Caco-2 (cell line): ENCODE measurements at regions not wholly inside any gene's neighbourhood (a gene's known extent, or its start where the extent isn't known, plus 50 kb on each side); places are given as distances from the start of the nearest gene placed in this dataset.

ENCODE experiments used
- BruUV-seq: library from RNA; stranded (reverse); fragments of 400-500 nt; replicated peaks from 2 replicates; lab custom pipeline; 2021; lab: Mats Ljungman, UMichigan
- CTCF ChIA-PET: fragments of 300-600 bp; sonication (Branson Sonifier 250); formaldehyde crosslinking; loops from one replicate; lab custom pipeline; 2022; ENCODE audit warnings: antibody characterized with exemption; lab: Charles Lee
- POLR2A ChIA-PET: fragments of 300-600 bp; sonication (Branson Sonifier 250); formaldehyde crosslinking; loops from one replicate; lab custom pipeline; 2022; ENCODE audit warnings: antibody characterized with exemption; lab: Charles Lee
- DNase-seq, 2 experiments: peaks; one replicate each; pipeline versions ENCODE4 v3.0.0 to v3.0.0-alpha.2; 2020 to 2022
- H3K27me3 ChIP-seq: replicated peaks from 2 replicates; pipeline ENCODE4 v1.6.0; 2011; ENCODE audit warnings: low read length; ENCODE audit not compliant: control insufficient read depth, insufficient read depth
- H3K36me3 ChIP-seq: 2 replicates; pipeline ENCODE4 v1.5.1; 2011; ENCODE audit warnings: low read length; ENCODE audit not compliant: control insufficient read depth, insufficient read depth
- H3K4me1 ChIP-seq: fragments of 250-450 bp; sonication (Bioruptor Pico); 2 replicates; pipeline ENCODE4 v1.5.1; 2020; ENCODE audit warnings: mild to moderate bottlenecking
- H3K4me3 ChIP-seq: 2 replicates; pipeline ENCODE4 v1.5.1; 2011; ENCODE audit warnings: low read depth, mild to moderate bottlenecking, control low read depth, low read length
- H3K9me3 ChIP-seq: fragments of 250-450 bp; sonication (Bioruptor Pico); 2 replicates; pipeline ENCODE4 v1.5.1; 2020; ENCODE audit warnings: mild to moderate bottlenecking, moderate library complexity
- H3K27ac Mint-ChIP-seq: one replicate; pipeline ENCODE4 v1.8.0; 2022; ENCODE audit warnings: mixed read lengths; ENCODE audit not compliant: unreplicated experiment
- H3K27me3 Mint-ChIP-seq: one replicate; pipeline ENCODE4 v1.8.0; 2022; ENCODE audit warnings: mixed read lengths; ENCODE audit not compliant: insufficient read depth, unreplicated experiment
- H3K36me3 Mint-ChIP-seq: one replicate; pipeline ENCODE4 v1.8.0; 2022; ENCODE audit warnings: mild to moderate bottlenecking, mixed read lengths; ENCODE audit not compliant: insufficient read depth, unreplicated experiment
- H3K4me1 Mint-ChIP-seq: one replicate; pipeline ENCODE4 v1.8.0; 2022; ENCODE audit warnings: low read depth, mixed read lengths; ENCODE audit not compliant: unreplicated experiment
- H3K4me3 Mint-ChIP-seq: one replicate; pipeline ENCODE4 v1.8.0; 2022; ENCODE audit warnings: mild to moderate bottlenecking, moderate library complexity, mixed read lengths; ENCODE audit not compliant: unreplicated experiment
- H3K9me3 Mint-ChIP-seq: one replicate; pipeline ENCODE4 v1.8.0; 2022; ENCODE audit warnings: mixed read lengths; ENCODE audit not compliant: unreplicated experiment
- intact Hi-C: fragments of 100-400 bp; cut with micrococcal nuclease; formaldehyde crosslinking; loops from one replicate; pipeline ENCODE4 v1.10.0; 2022; ENCODE audit not compliant: unreplicated experiment
- TF ChIP-seq, protein P1 (sequence below), 2 experiments: fragments of 200-600 bp in 1 of 2; IDR thresholded peaks; 1 replicate in 1 of 2; 2 replicates in 1 of 2; pipeline versions ENCODE4 v1.5.1 to v1.8.0; 2011 to 2022; ENCODE audit warnings: antibody characterized with exemption in 1 of 2, control low read depth in 1 of 2, inconsistent platforms in 1 of 2, low read depth in 1 of 2, low read length in 1 of 2, mild to moderate bottlenecking in 1 of 2, moderate library complexity in 1 of 2; ENCODE audit not compliant: insufficient read depth in 1 of 2, severe bottlenecking in 1 of 2, unreplicated experiment in 1 of 2

DNA sequence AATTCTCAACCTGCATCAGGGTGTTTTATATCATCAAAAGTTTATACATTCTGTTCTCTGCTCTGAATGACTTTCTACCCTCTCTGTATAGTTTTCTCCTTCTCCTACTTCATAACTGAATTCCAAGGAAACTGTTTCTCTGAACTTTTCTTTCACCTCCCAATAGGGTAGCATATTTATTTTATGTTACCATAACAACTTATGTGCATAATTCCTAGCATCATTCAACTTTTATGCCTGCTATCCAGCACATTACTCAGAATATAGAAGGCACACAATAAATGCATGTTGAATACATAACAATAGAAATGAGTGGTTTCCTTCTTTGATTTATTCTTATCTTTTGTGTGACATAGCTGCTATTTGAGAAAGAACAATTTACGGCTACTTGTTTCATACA is 2385.0 kb downstream of the PCDH9 start:
- Histone ChIP-seq H3K9me3 (no peaks in the 10 kb centered on the region), H3K36me3 (no peaks in the 10 kb centered on the region), H3K27me3 (no peaks in the 10 kb centered on the region), H3K4me3 (no peak overlapping the region), H3K4me1 (peaks cover 27% of the 10 kb centered on the region)
- H3K9me3 Mint-ChIP-seq = no peaks in the 10 kb centered on the region
- BruUV-seq = no TSS peak
- no peak overlapping the region for H3K4me3 Mint-ChIP-seq
- no peaks in the 10 kb centered on the region for H3K36me3 Mint-ChIP-seq
- intact Hi-C loops = no loop called here
- H3K27ac Mint-ChIP-seq = no peak overlapping the region
- ChIA-PET POLR2A (no interaction called here), CTCF (no interaction called here)
- no peak for DNase-seq
- peaks cover 21% of the 10 kb centered on the region for H3K4me1 Mint-ChIP-seq
- H3K27me3 Mint-ChIP-seq = no peaks in the 10 kb centered on the region
- TF ChIP-seq, protein P1, sequence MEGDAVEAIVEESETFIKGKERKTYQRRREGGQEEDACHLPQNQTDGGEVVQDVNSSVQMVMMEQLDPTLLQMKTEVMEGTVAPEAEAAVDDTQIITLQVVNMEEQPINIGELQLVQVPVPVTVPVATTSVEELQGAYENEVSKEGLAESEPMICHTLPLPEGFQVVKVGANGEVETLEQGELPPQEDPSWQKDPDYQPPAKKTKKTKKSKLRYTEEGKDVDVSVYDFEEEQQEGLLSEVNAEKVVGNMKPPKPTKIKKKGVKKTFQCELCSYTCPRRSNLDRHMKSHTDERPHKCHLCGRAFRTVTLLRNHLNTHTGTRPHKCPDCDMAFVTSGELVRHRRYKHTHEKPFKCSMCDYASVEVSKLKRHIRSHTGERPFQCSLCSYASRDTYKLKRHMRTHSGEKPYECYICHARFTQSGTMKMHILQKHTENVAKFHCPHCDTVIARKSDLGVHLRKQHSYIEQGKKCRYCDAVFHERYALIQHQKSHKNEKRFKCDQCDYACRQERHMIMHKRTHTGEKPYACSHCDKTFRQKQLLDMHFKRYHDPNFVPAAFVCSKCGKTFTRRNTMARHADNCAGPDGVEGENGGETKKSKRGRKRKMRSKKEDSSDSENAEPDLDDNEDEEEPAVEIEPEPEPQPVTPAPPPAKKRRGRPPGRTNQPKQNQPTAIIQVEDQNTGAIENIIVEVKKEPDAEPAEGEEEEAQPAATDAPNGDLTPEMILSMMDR (IDR thresholded peaks at IDR 0.05; ENCODE audit: insufficient read depth in 1 of 2, low read depth in 1 of 2, low read length in 1 of 2, severe bottlenecking in 1 of 2, unreplicated experiment in 1 of 2) = no peak

GRCh38 chr13:64819081-64819480 is 2411.1 kb downstream of the PCDH9 start:
- BruUV-seq = no TSS peak
- H3K27me3 ChIP-seq = no peaks in the 10 kb centered on the region
- POLR2A ChIA-PET = no interaction called here
- H3K36me3 Mint-ChIP-seq = no peaks in the 10 kb centered on the region
- H3K27ac Mint-ChIP-seq = no peak overlapping the region
- no peaks in the 10 kb centered on the region for H3K27me3 Mint-ChIP-seq
- peaks cover 10% of the 10 kb centered on the region for H3K9me3 Mint-ChIP-seq
- H3K4me3 ChIP-seq = no peak overlapping the region
- H3K4me1 Mint-ChIP-seq = no peaks in the 10 kb centered on the region
- DNase-seq = no peak
- TF ChIP-seq, protein P1 (IDR thresholded peaks at IDR 0.05; ENCODE audit: insufficient read depth in 1 of 2, low read depth in 1 of 2, low read length in 1 of 2, severe bottlenecking in 1 of 2, unreplicated experiment in 1 of 2) = no peak
- intact Hi-C loops = no loop called here
- H3K4me3 Mint-ChIP-seq = no peak overlapping the region
- CTCF ChIA-PET = no interaction called here
- no peaks in the 10 kb centered on the region for H3K9me3 ChIP-seq
- H3K4me1 ChIP-seq = no peaks in the 10 kb centered on the region
- no peaks in the 10 kb centered on the region for H3K36me3 ChIP-seq

GRCh38 chr13:64817691-64818090 is 2412.4 kb downstream of the PCDH9 start:
- no peak overlapping the region for H3K27ac Mint-ChIP-seq
- ChIA-PET CTCF (no interaction called here), POLR2A (no interaction called here)
- H3K9me3 Mint-ChIP-seq = peaks cover 10% of the 10 kb centered on the region
- no peak overlapping the region for H3K4me3 Mint-ChIP-seq
- Histone ChIP-seq H3K36me3 (no peaks in the 10 kb centered on the region), H3K9me3 (no peaks in the 10 kb centered on the region), H3K4me1 (no peaks in the 10 kb centered on the region), H3K4me3 (no peak overlapping the region), H3K27me3 (no peaks in the 10 kb centered on the region)
- H3K36me3 Mint-ChIP-seq = no peaks in the 10 kb centered on the region
- no TSS peak for BruUV-seq
- TF ChIP-seq, protein P1 (IDR thresholded peaks at IDR 0.05; ENCODE audit: insufficient read depth in 1 of 2, low read depth in 1 of 2, low read length in 1 of 2, severe bottlenecking in 1 of 2, unreplicated experiment in 1 of 2) = no peak
- no peak for DNase-seq
- H3K27me3 Mint-ChIP-seq = no peaks in the 10 kb centered on the region
- intact Hi-C loops = no loop called here
- no peaks in the 10 kb centered on the region for H3K4me1 Mint-ChIP-seq
